ENCODE measurements at regions not wholly inside any gene's neighbourhood (a gene's known extent, or its start where the extent isn't known, plus 50 kb on each side); places are given as distances from the start of the nearest gene placed in this dataset.

GRCh38 chr5:168207450-168208029 is 83.9 kb upstream of the WWC1 start:
- DNase-seq: no peak

- no peak for DNase-seq
Observed at GRCh38 chr5:168209244-168209995, 82.0 kb upstream of the WWC1 start.

- DNase-seq: no peak
Observed at GRCh38 chr5:168209997-168210396, 81.4 kb upstream of the WWC1 start.

- DNase-seq: no peak
Observed at GRCh38 chr5:168211245-168211644, 80.2 kb upstream of the WWC1 start.

- DNase-seq: no peak
Observed at GRCh38 chr5:168211936-168212335, 79.5 kb upstream of the WWC1 start.

GRCh38 chr5:168214071-168214470 is 77.4 kb upstream of the WWC1 start:
- no peak for DNase-seq

- no peak for DNase-seq
Observed at GRCh38 chr5:168214886-168215285, 76.6 kb upstream of the WWC1 start.

GRCh38 chr5:168215646-168216045 is 75.8 kb upstream of the WWC1 start:
- DNase-seq: no peak

GRCh38 chr5:168216989-168217388 is 74.5 kb upstream of the WWC1 start:
- DNase-seq: no peak

- DNase-seq: no peak
Observed at GRCh38 chr5:168217497-168217896, 73.9 kb upstream of the WWC1 start.

- DNase-seq: no peak
Observed at GRCh38 chr5:168218746-168219145, 72.7 kb upstream of the WWC1 start.

- DNase-seq: peak; percentile 66
Observed at GRCh38 chr5:168219515-168220410, 71.7 kb upstream of the WWC1 start.

GRCh38 chr5:168224085-168224484 is 67.4 kb upstream of the WWC1 start:
- no peak for DNase-seq

- DNase-seq: no peak
Observed at GRCh38 chr5:168226012-168226411, 65.4 kb upstream of the WWC1 start.

- DNase-seq: no peak
Observed at GRCh38 chr5:168227001-168227400, 64.4 kb upstream of the WWC1 start.

GRCh38 chr5:168227973-168228615 is 63.4 kb upstream of the WWC1 start:
- peak; percentile 27 for DNase-seq

GRCh38 chr5:168228668-168229067 is 62.8 kb upstream of the WWC1 start:
- DNase-seq: no peak

- no peak for DNase-seq
Observed at GRCh38 chr5:168234133-168234532, 57.3 kb upstream of the WWC1 start.

GRCh38 chr5:168238463-168238862 is 53.0 kb upstream of the WWC1 start:
- no peak for DNase-seq

GRCh38 chr5:168239325-168239724 is 52.1 kb upstream of the WWC1 start:
- no peak for DNase-seq

Measured in CD4-positive, alpha-beta T cell treated with Interleukin-17A for 1 hour (primary cell).